Neural cell (in vitro differentiated cells): ENCODE measurements at regions not wholly inside any gene's neighbourhood (a gene's known extent, or its start where the extent isn't known, plus 50 kb on each side); places are given as distances from the start of the nearest gene placed in this dataset.

Experiments used
- H2AFZ ChIP-seq: fragments of 200-600, 300-800 bp; sonication (generic), shearing (Covaris generic); 2 replicates; pipeline ENCODE4 v1.6.0; 2014; ENCODE audit warnings: low read depth, mild to moderate bottlenecking, antibody characterized with exemption, low read length, moderate library complexity
- H3F3A ChIP-seq: fragments of 200-600 bp; shearing (Covaris generic); 2 replicates; pipeline ENCODE4 v1.6.1; 2016; ENCODE audit warnings: mild to moderate bottlenecking, moderate library complexity, mixed read lengths, antibody characterized with exemption, low read length; ENCODE audit not compliant: insufficient read depth, poor library complexity, severe bottlenecking
- H3K27ac ChIP-seq: fragments of 200-600, 300-800 bp; sonication (generic), shearing (Covaris generic); 2 replicates; pipeline ENCODE4 v1.5.1; 2014; ENCODE audit warnings: mild to moderate bottlenecking, low read length, moderate library complexity
- H3K27me3 ChIP-seq: fragments of 300-800, 200-600 bp; sonication (generic), shearing (Covaris generic); 2 replicates; pipeline ENCODE4 v1.6.0; 2014; ENCODE audit warnings: mild to moderate bottlenecking, low read depth, low read length, moderate library complexity; ENCODE audit not compliant: insufficient read depth
- H3K36me3 ChIP-seq: fragments of 300-800, 200-600 bp; sonication (generic), shearing (Covaris generic); 2 replicates; pipeline ENCODE4 v1.5.1; 2014; ENCODE audit warnings: mild to moderate bottlenecking, antibody characterized with exemption, low read length, moderate library complexity; ENCODE audit not compliant: insufficient read depth
- H3K4me2 ChIP-seq: fragments of 300-800, 200-600 bp; sonication (generic), shearing (Covaris generic); 2 replicates; pipeline ENCODE4 v1.6.0; 2014; ENCODE audit warnings: mild to moderate bottlenecking, low read length
- H3K4me3 ChIP-seq: fragments of 300-800, 200-600 bp; sonication (generic), shearing (Covaris generic); 2 replicates; pipeline ENCODE4 v1.5.1; 2014; ENCODE audit warnings: mild to moderate bottlenecking, low read length, moderate library complexity
- H3K79me2 ChIP-seq: fragments of 200-600 bp; shearing (Covaris generic); replicated peaks from 2 replicates; pipeline ENCODE4 v1.6.0; 2014; ENCODE audit warnings: mild to moderate bottlenecking, low read length, moderate library complexity; ENCODE audit not compliant: insufficient read depth
- H3K9ac ChIP-seq: fragments of 300-800, 200-600 bp; sonication (generic), shearing (Covaris generic); 2 replicates; pipeline ENCODE4 v1.6.1; 2016; ENCODE audit warnings: mild to moderate bottlenecking, low read length, mixed read lengths
- H3K9me2 ChIP-seq: fragments of 200-600 bp; shearing (Covaris generic); 2 replicates; pipeline ENCODE4 v1.6.1; 2016; ENCODE audit warnings: mild to moderate bottlenecking, low read length, mixed read lengths; ENCODE audit not compliant: insufficient read depth
- H3K9me3 ChIP-seq: fragments of 200-600, 300-800 bp; sonication (generic), shearing (Covaris generic); 2 replicates; pipeline ENCODE4 v1.6.1; 2016; ENCODE audit warnings: mild to moderate bottlenecking, mixed run types, low read length, moderate library complexity, mixed read lengths
- H4K20me1 ChIP-seq: fragments of 200-600 bp; shearing (Covaris generic); 2 replicates; pipeline ENCODE4 v1.6.1; 2016; ENCODE audit warnings: mild to moderate bottlenecking, mixed run types; ENCODE audit not compliant: insufficient read depth
- EP300 ChIP-seq: fragments of 450-650 bp; conservative IDR thresholded peaks from 2 replicates; pipeline ENCODE4 v1.6.1; 2014; ENCODE audit warnings: antibody characterized with exemption, mild to moderate bottlenecking, moderate library complexity; ENCODE audit not compliant: poor library complexity, severe bottlenecking
- EZH2 ChIP-seq: fragments of 200-600, 300-800 bp; shearing (Covaris generic), sonication (generic); IDR thresholded peaks from 2 replicates; pipeline ENCODE4 v1.6.1; 2014; ENCODE audit warnings: antibody characterized with exemption, low read length, borderline replicate concordance, mild to moderate bottlenecking; ENCODE audit not compliant: insufficient read depth, poor library complexity, severe bottlenecking
- MXI1 ChIP-seq: fragments of 450-650 bp; conservative IDR thresholded peaks from 2 replicates; pipeline ENCODE4 v1.6.1; 2014; ENCODE audit warnings: antibody characterized with exemption, mild to moderate bottlenecking; ENCODE audit not compliant: poor library complexity, severe bottlenecking
- POLR2AphosphoS5 ChIP-seq: IDR thresholded peaks from 2 replicates; pipeline ENCODE4 v1.6.1; 2012
- RAD21 ChIP-seq: fragments of 450-650 bp; conservative IDR thresholded peaks from 2 replicates; pipeline ENCODE4 v1.6.1; 2014; ENCODE audit warnings: antibody characterized with exemption, mild to moderate bottlenecking, moderate library complexity
- SMC3 ChIP-seq: fragments of 450-650 bp; conservative IDR thresholded peaks from 2 replicates; pipeline ENCODE4 v1.6.1; 2014; ENCODE audit warnings: antibody characterized with exemption, mild to moderate bottlenecking, moderate library complexity; ENCODE audit not compliant: poor library complexity
- TAF1 ChIP-seq: IDR thresholded peaks from 2 replicates; pipeline ENCODE4 v1.6.1; 2012; ENCODE audit warnings: low read depth
- TF ChIP-seq, protein P1 (sequence below): fragments of 450-650 bp; IDR thresholded peaks from 2 replicates; pipeline ENCODE4 v1.5.1; 2014; ENCODE audit warnings: antibody characterized with exemption, mild to moderate bottlenecking, moderate library complexity; ENCODE audit not compliant: poor library complexity, severe bottlenecking
- TF ChIP-seq, protein P2 (sequence below): IDR thresholded peaks from 2 replicates; pipeline ENCODE4 v1.6.1; 2012; ENCODE audit warnings: borderline replicate concordance

DNA sequence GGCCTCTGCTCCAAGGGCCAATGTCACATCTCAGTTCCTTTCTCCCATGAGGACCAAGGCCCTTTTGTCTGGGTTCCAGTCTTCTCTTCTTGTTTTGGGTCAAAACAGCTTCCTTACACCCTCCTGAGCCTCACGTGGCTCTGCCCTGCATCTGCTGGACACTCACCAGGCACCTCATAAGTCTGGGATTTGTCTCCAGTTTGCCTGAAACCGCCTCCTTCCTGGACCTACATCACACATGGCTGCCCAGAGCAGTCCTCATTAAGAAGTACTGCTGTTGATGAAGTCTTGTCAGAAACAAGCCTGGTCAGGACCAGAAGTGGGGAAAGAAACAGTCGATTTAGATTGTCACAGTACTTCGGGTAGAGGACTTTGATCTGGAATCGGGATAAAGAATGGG, 173.4 kb upstream of the BMPER start:
- Histone ChIP-seq H3K9me3 (no peaks in the 10 kb centered on the region), H4K20me1 (no peaks in the 10 kb centered on the region), H3K79me2 (no peaks in the 10 kb centered on the region), H3K9me2 (no peaks in the 10 kb centered on the region), H3K4me2 (no peak overlapping the region), H3K27ac (no peak overlapping the region), H3K4me3 (no peak overlapping the region), H3K27me3 (no peaks in the 10 kb centered on the region), H3K36me3 (no peaks in the 10 kb centered on the region), H3F3A (no peaks in the 10 kb centered on the region), H3K9ac (no peak overlapping the region), H2AFZ (no peak overlapping the region)
- TF ChIP-seq EZH2: no peak
- TF ChIP-seq TAF1: no peak
- TF ChIP-seq RAD21: no peak
- no peak for TF ChIP-seq EP300
- TF ChIP-seq MXI1: no peak
- TF ChIP-seq, protein P1, sequence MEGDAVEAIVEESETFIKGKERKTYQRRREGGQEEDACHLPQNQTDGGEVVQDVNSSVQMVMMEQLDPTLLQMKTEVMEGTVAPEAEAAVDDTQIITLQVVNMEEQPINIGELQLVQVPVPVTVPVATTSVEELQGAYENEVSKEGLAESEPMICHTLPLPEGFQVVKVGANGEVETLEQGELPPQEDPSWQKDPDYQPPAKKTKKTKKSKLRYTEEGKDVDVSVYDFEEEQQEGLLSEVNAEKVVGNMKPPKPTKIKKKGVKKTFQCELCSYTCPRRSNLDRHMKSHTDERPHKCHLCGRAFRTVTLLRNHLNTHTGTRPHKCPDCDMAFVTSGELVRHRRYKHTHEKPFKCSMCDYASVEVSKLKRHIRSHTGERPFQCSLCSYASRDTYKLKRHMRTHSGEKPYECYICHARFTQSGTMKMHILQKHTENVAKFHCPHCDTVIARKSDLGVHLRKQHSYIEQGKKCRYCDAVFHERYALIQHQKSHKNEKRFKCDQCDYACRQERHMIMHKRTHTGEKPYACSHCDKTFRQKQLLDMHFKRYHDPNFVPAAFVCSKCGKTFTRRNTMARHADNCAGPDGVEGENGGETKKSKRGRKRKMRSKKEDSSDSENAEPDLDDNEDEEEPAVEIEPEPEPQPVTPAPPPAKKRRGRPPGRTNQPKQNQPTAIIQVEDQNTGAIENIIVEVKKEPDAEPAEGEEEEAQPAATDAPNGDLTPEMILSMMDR: no peak
- TF ChIP-seq, protein P2, sequence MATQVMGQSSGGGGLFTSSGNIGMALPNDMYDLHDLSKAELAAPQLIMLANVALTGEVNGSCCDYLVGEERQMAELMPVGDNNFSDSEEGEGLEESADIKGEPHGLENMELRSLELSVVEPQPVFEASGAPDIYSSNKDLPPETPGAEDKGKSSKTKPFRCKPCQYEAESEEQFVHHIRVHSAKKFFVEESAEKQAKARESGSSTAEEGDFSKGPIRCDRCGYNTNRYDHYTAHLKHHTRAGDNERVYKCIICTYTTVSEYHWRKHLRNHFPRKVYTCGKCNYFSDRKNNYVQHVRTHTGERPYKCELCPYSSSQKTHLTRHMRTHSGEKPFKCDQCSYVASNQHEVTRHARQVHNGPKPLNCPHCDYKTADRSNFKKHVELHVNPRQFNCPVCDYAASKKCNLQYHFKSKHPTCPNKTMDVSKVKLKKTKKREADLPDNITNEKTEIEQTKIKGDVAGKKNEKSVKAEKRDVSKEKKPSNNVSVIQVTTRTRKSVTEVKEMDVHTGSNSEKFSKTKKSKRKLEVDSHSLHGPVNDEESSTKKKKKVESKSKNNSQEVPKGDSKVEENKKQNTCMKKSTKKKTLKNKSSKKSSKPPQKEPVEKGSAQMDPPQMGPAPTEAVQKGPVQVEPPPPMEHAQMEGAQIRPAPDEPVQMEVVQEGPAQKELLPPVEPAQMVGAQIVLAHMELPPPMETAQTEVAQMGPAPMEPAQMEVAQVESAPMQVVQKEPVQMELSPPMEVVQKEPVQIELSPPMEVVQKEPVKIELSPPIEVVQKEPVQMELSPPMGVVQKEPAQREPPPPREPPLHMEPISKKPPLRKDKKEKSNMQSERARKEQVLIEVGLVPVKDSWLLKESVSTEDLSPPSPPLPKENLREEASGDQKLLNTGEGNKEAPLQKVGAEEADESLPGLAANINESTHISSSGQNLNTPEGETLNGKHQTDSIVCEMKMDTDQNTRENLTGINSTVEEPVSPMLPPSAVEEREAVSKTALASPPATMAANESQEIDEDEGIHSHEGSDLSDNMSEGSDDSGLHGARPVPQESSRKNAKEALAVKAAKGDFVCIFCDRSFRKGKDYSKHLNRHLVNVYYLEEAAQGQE: no peak
- no peak for TF ChIP-seq SMC3
- no peak for TF ChIP-seq POLR2AphosphoS5

DNA sequence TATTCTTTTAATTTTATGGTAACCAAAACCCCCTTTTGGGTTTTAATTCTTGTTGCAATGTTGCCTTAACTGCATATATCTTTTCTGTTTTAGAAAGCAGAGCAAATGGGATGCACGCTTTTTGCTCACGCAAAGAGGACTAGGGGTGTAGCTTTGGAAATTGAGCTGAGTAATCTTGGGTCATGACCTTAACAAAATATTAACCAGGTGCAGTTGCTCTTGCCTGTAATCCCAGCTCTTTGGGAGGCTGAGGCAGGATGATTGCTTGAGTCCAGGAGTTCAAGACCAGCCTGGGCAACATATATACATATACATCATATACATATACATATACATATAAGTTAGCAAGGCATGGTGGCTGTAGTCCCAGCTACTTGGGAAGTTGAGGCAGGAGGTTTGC, 172.9 kb upstream of the BMPER start:
- Histone ChIP-seq H3K9ac (no peak overlapping the region), H3K27me3 (no peaks in the 10 kb centered on the region), H3K4me2 (no peak overlapping the region), H3K4me3 (no peak overlapping the region), H3K9me2 (no peaks in the 10 kb centered on the region), H3K79me2 (no peaks in the 10 kb centered on the region), H3K36me3 (no peaks in the 10 kb centered on the region), H2AFZ (no peak overlapping the region), H3K27ac (no peak overlapping the region), H4K20me1 (no peaks in the 10 kb centered on the region), H3F3A (no peaks in the 10 kb centered on the region), H3K9me3 (no peaks in the 10 kb centered on the region)
- TF ChIP-seq, protein P2: no peak
- TF ChIP-seq POLR2AphosphoS5 (no peak), SMC3 (no peak), EP300 (no peak), EZH2 (no peak), TAF1 (no peak), MXI1 (no peak)
- TF ChIP-seq, protein P1: no peak
